Kasumi-1 (cell line): ENCODE measurements at regions not wholly inside any gene's neighbourhood (a gene's known extent, or its start where the extent isn't known, plus 50 kb on each side); places are given as distances from the start of the nearest gene placed in this dataset.

Source experiments
- DNase-seq, 2 experiments: peaks; one replicate each; lab custom pipeline; 2025; lab: John Stamatoyannopoulos, UW

DNA sequence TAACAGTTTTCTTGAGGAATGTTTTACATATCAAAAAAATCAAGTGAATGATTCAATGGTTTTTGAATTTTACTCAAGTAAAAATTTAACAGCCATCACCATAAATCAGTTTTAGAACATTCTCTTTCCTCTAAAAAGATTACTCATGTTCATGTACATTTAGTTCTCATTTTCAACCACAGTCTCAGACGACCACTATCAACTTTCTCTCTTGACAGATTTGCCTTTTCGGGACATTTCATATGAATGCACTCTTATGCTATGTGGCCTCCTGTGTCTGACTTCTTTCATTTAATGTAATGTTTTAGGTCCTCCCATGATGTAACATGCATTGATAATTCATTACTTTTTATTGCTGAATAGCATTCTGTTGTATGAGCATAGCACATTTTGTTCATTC is 309.3 kb upstream of the PLSCR5 start:
- DNase-seq = no peak

DNA sequence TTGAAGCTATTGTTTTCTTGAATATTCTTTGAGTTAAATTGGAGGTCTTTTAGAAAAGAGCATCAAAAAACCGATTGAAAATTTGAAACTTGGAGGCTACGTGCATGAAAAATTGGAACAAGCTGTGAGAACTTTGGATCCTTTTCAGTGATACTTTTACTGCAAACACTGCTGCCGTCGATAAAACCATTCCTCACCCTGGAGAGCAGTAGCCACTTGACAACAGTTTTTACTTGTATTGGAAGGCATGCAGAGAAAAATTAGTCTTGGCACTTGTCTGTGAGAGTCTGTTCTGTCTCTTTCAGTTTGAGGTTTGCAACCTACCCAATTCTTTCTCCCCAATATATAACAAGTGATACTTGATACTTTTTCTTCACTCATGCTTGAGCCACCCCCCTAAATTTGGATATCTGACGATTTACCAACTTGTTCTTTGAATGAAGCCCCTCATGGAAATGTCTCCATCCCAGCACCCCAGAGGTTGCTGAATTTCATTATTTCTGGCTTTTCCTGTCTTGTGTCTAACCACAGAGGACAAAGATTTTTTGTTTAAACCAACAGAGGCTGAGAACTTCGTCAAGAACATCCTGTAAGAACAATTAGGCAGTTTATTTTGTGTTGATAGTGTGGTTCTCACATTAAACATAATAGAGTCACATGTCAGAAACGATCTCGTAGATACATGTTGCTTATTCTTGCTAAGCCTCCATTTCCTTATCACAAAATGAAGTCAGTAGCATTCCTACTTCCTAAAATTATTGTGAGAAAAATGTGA is 307.3 kb upstream of the PLSCR5 start:
- no peak for DNase-seq

- no peak for DNase-seq
Measured at GRCh38 chr3:146903927-146904326, 298.8 kb upstream of the PLSCR5 start.

GRCh38 chr3:146899171-146899570 is 294.0 kb upstream of the PLSCR5 start:
- DNase-seq = peak; percentile 63 to 66

DNA sequence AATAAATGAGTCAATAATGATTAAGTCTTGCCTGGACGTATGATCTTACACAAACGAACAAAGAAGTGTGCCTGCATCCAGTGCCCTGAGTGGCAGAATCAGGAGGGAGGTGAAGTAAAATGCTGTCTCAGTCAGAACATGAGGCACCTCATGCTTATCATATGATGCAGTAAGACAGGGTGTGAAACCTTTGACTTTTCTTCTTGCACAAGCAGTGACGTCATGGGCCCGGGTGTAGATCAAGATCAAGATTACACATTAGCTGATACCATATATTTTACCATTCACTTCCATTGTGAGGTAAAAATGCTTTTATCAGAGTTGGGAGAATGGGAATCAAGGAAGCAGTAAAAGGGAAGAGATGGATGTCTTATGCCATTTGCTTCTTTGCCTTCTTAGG is 291.6 kb upstream of the PLSCR5 start:
- no peak for DNase-seq

- DNase-seq = no peak
Measured at GRCh38 chr3:146895026-146895749, 290.0 kb upstream of the PLSCR5 start.

GRCh38 chr3:146894406-146894805 is 289.3 kb upstream of the PLSCR5 start:
- no peak for DNase-seq

DNA sequence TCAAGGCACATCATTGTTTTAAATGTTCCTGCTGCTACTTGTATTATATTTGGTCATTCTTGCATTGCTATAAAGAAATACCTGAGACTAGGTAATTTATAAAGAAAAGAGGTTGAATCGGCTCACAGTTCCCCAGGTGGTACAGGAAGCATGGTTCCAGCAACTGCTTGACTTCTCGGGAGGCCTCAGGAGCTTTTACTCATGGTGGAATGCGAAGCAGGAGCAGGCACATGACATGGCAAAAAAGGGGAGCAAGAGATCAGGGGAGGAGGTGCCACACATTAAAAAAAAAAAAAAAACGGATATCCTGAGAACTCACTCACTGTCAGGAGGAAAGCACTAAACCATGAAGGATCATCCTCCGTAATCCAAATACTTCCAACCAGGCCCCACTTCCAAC is 286.9 kb upstream of the PLSCR5 start:
- no peak for DNase-seq

DNA sequence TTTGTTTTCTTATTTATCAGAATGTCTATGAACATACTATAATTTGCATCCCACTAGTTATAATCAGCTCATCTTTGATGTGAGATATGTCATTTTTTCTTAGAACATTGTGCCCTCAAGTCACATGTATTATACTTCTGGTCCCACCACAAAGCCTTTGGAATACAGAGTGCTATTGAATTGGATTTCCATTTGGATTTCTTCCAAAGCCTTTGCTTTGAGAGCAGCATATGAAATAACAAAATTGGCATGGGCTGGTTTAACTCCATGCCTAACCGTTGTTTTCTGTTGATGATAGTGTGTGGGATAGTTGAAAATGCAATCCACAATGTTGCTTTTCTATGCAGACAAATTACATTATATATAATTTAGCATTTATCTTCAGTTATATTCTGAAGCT is 284.5 kb upstream of the PLSCR5 start:
- DNase-seq = no peak

DNA sequence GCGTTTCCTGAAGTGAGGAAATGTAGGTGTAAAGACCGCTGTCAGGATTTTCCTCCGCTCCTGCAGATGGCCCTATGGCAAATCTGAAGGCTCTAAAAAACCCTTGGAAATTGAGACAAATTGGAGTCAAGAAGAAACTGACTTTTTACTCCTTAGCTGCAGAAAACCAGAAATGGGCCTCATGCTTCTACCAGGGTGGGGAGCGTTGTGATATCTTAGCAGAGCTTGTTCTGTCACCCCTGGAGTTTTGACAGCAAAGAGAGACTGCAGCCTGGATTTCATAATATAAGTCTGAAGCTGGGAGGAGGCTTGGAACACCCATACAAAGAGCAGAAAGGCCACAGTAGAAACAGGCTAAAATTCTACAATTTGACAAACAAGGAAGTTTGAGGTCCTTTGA is 283.0 kb upstream of the PLSCR5 start:
- DNase-seq = no peak

DNA sequence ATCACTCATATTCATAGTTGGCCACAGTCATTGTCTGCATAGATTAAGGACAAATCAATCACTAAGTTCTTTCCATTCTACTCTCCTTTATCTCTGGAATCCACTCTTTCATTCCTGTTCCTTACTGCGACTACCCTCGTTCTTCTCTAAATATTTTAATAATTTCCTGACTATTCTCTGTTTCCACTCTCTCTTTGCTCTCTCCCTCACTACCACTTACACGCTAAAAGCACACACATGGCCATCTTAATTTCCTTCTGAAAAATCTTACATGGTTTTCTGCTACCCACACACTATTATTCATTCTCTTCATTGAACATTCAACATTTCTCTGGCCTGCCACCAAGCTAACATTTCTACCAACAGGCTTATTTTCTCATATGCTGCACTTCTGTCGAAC is 279.6 kb upstream of the PLSCR5 start:
- DNase-seq = no peak

- DNase-seq = no peak
Measured at GRCh38 chr3:146884296-146884695, 279.1 kb upstream of the PLSCR5 start.

DNA sequence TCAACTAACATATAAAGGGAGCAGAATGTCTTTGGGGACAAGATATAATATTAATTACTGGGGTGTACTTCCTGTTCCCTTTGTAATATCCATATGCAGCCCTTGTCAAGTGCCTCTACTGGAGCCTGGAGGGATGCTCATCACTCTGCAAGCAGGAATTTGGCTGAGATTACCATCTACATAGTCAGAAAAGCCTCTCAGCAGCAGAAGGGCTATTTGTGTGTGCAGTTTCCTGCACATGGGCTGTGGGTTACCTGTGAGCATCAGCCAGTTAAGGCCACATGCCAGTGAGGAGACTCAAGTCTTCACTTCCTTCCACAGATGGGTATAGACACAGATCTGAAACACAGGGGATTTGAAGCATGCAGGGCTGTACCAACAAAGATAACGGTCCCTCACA is 278.1 kb upstream of the PLSCR5 start:
- DNase-seq = no peak

GRCh38 chr3:146881966-146882760 is 277.0 kb upstream of the PLSCR5 start:
- no peak for DNase-seq

GRCh38 chr3:146881356-146881755 is 276.2 kb upstream of the PLSCR5 start:
- no peak for DNase-seq

DNA sequence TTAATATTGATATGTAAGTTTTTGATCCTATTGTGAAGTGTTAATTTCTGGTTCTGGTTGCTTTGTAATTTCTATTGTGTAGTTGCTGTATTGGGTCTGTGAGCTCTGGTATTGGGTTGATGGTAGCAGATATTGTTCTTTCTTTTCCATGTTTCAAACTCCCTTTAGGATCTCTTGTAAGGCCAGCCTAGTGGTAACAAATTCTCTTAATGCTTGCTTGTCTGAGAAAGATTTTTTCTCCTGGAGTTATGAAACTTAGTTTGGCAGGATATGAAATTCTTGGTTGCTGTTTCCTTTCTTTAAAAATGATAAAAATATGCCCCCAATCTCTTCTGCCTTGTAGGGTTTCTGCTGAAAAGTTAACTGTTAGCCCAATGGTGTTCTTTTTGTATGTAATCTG is 268.6 kb upstream of the PLSCR5 start:
- no peak for DNase-seq

DNA sequence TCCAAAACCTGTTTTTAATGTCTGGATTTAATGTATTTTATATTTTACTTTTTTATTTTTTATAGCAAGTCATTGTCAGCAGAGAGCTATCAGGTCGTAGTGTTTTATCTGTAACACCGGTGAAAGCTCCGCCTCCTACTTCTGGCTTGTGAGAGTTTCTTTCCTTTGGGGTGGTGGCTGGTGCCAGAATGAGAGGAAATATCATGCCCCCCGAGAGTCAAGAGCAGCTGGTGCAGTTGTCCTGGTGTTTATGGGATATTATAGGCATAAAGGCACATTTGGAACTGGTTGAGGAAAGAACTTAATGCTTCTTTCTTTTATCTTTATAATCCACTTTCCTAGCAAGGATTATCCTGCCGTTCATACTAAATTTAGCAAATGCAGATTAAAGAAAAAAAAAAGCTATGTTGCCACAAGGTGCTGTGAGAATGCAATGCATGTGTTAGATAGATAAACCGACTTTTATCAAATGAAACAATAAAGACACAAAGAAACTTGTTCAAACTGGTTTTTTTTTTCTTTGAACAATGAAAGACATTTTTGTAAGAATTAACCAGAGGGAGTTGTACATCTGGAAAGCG is 260.1 kb upstream of the PLSCR5 start:
- DNase-seq = no peak

GRCh38 chr3:146861262-146861661 is 256.1 kb upstream of the PLSCR5 start:
- DNase-seq = no peak

DNA sequence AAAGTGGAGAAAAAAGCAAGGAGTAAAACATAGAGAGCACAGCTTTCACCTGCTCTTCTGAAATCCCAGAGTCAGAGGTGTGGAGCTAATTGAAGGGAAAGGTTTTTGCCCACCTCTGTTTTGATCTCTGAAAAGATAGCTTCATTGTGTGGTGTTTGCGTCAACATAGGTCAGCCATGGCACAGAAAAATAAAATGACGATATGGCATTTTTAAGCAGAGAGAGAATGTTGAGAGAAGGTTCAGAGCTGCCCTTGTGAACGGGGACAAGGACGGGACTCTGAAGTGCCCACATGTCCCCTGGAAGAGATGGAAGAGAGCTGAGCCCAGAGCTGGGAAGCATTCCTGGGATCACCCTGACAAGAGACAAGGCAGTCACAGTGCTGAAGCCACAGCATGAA is 249.4 kb upstream of the PLSCR5 start:
- DNase-seq = no peak

- no peak for DNase-seq
Measured at GRCh38 chr3:146851665-146852064, 246.5 kb upstream of the PLSCR5 start.

GRCh38 chr3:146845361-146845760 is 240.2 kb upstream of the PLSCR5 start:
- DNase-seq = no peak

DNA sequence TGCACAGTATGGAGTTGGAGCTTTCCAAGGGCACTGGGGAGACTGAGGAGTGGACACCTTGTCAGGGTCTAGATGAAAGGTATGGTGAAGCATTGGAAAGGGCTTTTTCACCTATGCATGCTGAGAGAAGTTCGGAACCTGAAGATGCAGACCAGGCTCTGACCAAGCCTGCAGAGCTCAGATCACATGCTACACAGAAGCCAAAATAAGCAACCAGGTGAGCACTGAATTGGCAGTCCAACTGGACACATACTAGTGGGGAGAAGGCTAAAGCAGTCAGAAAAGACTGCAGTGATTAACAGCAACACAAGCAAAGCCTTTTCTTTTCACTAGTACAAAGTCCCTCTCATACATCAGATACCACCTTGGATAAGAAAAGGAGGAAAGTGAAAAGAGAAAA is 238.3 kb upstream of the PLSCR5 start:
- no peak for DNase-seq
